HG03460 (cell line): ENCODE measurements at regions not wholly inside any gene's neighbourhood (a gene's known extent, or its start where the extent isn't known, plus 50 kb on each side); places are given as distances from the start of the nearest gene placed in this dataset.
"Not testable (repeated sequence)": the region's sequence is repeated elsewhere in the genome, so short reads cannot be mapped to it uniquely, and the experiment has no call there.

ENCODE experiments used
- ATAC-seq: cut with Tn5 transposase; IDR thresholded peaks from one replicate; pipeline ENCODE4 v1.9.1; 2021; ENCODE audit not compliant: unreplicated experiment

- ATAC-seq = no peak
These were observed 52.4 kb upstream of the ITGB1 start for GRCh38 chr10:33010132-33011037.

DNA sequence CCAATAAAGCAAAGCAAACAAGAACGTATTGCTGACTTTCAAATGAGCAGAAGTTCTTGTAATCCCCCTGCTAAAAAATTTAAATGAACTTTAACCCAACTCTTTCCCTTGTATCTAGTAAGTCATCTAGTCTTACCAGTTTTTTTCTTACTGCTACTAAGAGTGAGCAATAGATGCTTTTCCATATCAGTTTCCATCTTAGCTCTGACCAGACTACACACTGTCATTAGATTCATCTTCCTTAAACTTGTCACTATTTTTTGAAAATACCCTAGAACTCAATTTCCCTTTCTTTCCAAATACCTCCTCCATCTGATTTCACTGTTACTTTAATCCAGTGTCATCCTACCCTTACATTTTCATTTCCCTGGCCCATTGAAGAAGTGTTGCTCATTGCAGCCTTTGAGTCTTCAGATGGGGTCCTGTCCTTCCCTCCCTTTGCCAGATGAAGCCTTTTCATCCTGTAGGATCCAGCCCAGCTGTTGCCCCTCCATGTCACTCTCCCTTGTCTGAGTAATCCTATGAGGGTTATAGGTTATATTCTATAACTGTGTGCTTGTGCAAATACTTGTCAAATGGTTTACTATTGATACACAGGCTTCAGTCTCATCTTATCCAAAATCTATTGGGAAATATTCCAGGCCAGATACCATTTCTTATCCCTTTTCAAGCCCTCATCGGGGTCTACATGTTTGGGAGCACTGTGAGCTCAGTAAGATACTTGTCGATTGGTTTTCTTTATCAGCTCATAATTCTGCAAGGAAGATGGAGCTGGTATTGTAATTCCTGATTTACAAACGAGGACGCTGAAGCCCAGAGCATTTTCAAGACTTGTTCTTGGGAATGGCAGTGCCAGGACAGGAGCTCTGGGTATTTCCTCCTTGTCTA is 51.5 kb upstream of the ITGB1 start:
- no peak for ATAC-seq

GRCh38 chr10:33008499-33009243 is 50.6 kb upstream of the ITGB1 start:
- ATAC-seq = no peak

DNA sequence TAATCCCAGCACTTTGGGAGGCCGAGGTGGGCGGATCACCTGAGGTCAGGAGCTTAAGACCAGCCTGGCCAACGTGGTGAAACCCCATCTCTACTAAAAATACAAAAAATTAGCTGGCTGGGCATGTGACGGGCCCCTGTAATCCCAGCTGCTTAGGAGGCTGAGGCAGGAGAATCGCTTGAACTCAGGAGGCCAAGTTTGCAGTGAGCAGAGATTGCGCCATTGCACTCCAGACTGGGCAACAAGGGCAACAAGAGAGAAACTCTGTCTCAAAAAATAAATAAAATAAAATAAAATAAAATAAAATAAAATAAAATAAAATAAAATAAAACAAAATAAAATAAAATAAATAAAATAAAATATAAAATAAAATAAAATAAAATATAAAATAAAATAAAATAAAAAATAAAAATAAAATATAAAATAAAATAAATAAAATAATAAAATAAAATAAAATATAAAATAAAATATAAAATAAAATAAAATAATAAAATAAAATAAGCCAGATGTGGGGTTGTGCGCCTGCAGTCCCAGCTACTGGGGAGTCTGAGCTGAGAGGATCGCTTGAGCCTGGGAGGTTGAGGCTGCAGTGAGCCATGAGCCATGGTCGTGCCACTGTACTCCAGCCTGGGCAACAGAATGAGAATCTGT is 49.8 kb upstream of the ITGB1 start:
- not testable (repeated sequence) for ATAC-seq
